Liver (tissue), 7 donors: ENCODE measurements at regions not wholly inside any gene's neighbourhood (a gene's known extent, or its start where the extent isn't known, plus 50 kb on each side); places are given as distances from the start of the nearest gene placed in this dataset.

Experiments used
- DNase-seq: peaks from one replicate; pipeline ENCODE4 v3.0.0-alpha.2; 2017; ENCODE audit warnings: low spot score
- H3K27ac ChIP-seq, 2 donors: one replicate each; pipeline ENCODE4 v1.7.0; 2013; ENCODE audit warnings: inconsistent platforms in 2 of 2, low read length in 2 of 2, control low read depth in 1 of 2, low read depth in 1 of 2, mild to moderate bottlenecking in 1 of 2
- H3K27me3 ChIP-seq, 4 donors: one replicate each; pipeline versions ENCODE4 v1.6.1 to v1.7.0; 2013; ENCODE audit warnings: low read length in 3 of 4, inconsistent platforms in 1 of 4, mild to moderate bottlenecking in 1 of 4, moderate library complexity in 1 of 4; ENCODE audit not compliant: control insufficient read depth in 4 of 4, insufficient read depth in 4 of 4
- H3K36me3 ChIP-seq, 4 donors: one replicate each; pipeline versions ENCODE4 v1.6.1 to v1.7.0; 2013; ENCODE audit warnings: low read length in 3 of 4, mild to moderate bottlenecking in 3 of 4, low read depth in 1 of 4, moderate library complexity in 1 of 4; ENCODE audit not compliant: control insufficient read depth in 4 of 4, insufficient read depth in 3 of 4
- H3K4me1 ChIP-seq, 4 donors: one replicate each; pipeline versions ENCODE4 v1.6.1 to v1.7.0; 2013; ENCODE audit warnings: low read length in 3 of 4, mild to moderate bottlenecking in 3 of 4, moderate library complexity in 1 of 4; ENCODE audit not compliant: control insufficient read depth in 4 of 4, insufficient read depth in 4 of 4
- H3K4me3 ChIP-seq, 3 donors: one replicate each; pipeline versions ENCODE4 v1.6.1 to v1.7.0; 2013; ENCODE audit warnings: low read length in 3 of 3, control low read depth in 1 of 3, low read depth in 1 of 3, mild to moderate bottlenecking in 1 of 3
- H3K9ac ChIP-seq, 2 donors: one replicate each; pipeline ENCODE4 v1.7.0; 2013; ENCODE audit warnings: low read length in 2 of 2, mild to moderate bottlenecking in 2 of 2, moderate library complexity in 2 of 2, control low read depth in 1 of 2, low read depth in 1 of 2
- H3K9me3 ChIP-seq, 4 donors: one replicate each; pipeline versions ENCODE4 v1.6.1 to v1.7.0; 2013; ENCODE audit warnings: low read length in 3 of 4; ENCODE audit not compliant: control insufficient read depth in 4 of 4
- ATF3 ChIP-seq: IDR thresholded peaks from 2 replicates; pipeline ENCODE4 v1.6.1; 2016; ENCODE audit warnings: antibody characterized with exemption
- CTCF ChIP-seq: fragments of 150-350 bp; IDR thresholded peaks from 2 replicates; pipeline ENCODE4 v1.5.1; 2017; ENCODE audit warnings: improper control_type of control experiment, low read depth, low read length; ENCODE audit not compliant: missing input control
- EGR1 ChIP-seq, 2 donors: IDR thresholded peaks; 2 replicates each; pipeline ENCODE4 v1.6.1; 2016 to 2018; ENCODE audit warnings: antibody characterized with exemption in 2 of 2, low read depth in 2 of 2
- FOXA1 ChIP-seq: IDR thresholded peaks from 2 replicates; pipeline ENCODE4 v1.6.1; 2016; ENCODE audit warnings: antibody characterized with exemption
- FOXA2 ChIP-seq: IDR thresholded peaks from 2 replicates; pipeline ENCODE4 v1.6.1; 2016; ENCODE audit warnings: antibody characterized with exemption
- GABPA ChIP-seq, 2 donors: IDR thresholded peaks in 1 of 2; conservative IDR thresholded peaks in 1 of 2; 2 replicates each; pipeline ENCODE4 v1.6.1; 2016; ENCODE audit warnings: antibody characterized with exemption in 2 of 2, mild to moderate bottlenecking in 1 of 2, moderate library complexity in 1 of 2
- HNF4G ChIP-seq: IDR thresholded peaks from 2 replicates; pipeline ENCODE4 v1.6.1; 2016; ENCODE audit warnings: antibody characterized with exemption
- JUND ChIP-seq, 2 donors: IDR thresholded peaks; 2 replicates each; pipeline ENCODE4 v1.6.1; 2016; ENCODE audit warnings: antibody characterized with exemption in 2 of 2
- MAX ChIP-seq: IDR thresholded peaks from 2 replicates; pipeline ENCODE4 v1.6.1; 2016; ENCODE audit warnings: antibody characterized with exemption
- NR2F2 ChIP-seq: IDR thresholded peaks from 2 replicates; pipeline ENCODE4 v1.6.1; 2016; ENCODE audit warnings: antibody characterized with exemption
- RAD21 ChIP-seq, 2 donors: IDR thresholded peaks; 2 replicates each; pipeline ENCODE4 v1.6.1; 2016; ENCODE audit warnings: antibody characterized with exemption in 2 of 2, mild to moderate bottlenecking in 2 of 2
- REST ChIP-seq: IDR thresholded peaks from 2 replicates; pipeline ENCODE4 v1.6.1; 2016; ENCODE audit warnings: antibody characterized with exemption, mild to moderate bottlenecking
- SP1 ChIP-seq: IDR thresholded peaks from 2 replicates; pipeline ENCODE4 v1.6.1; 2018; ENCODE audit warnings: antibody characterized with exemption, mild to moderate bottlenecking
- TAF1 ChIP-seq: conservative IDR thresholded peaks from 2 replicates; pipeline ENCODE4 v1.6.1; 2016; ENCODE audit warnings: antibody characterized with exemption, mild to moderate bottlenecking
- YY1 ChIP-seq: IDR thresholded peaks from 2 replicates; pipeline ENCODE4 v1.6.1; 2016; ENCODE audit warnings: antibody characterized with exemption, mild to moderate bottlenecking
- ZBTB33 ChIP-seq: IDR thresholded peaks from 2 replicates; pipeline ENCODE4 v1.6.1; 2016; ENCODE audit warnings: antibody characterized with exemption
- donor health status: healthy.
- donor health status: healthy.
- donor health status: healthy.
- donor health status: healthy.

GRCh38 chr9:96177005-96177718, 124.8 kb downstream of the HSD17B3 start (continued):
- no peak for TF ChIP-seq MAX
- TF ChIP-seq HNF4G: no peak
- no peak for TF ChIP-seq NR2F2
- TF ChIP-seq EGR1 (IDR thresholded peaks at IDR 0.05; ENCODE audit: low read depth in 2 of 2): no peak
- no peak for TF ChIP-seq FOXA2
- no peak for TF ChIP-seq RAD21 (IDR thresholded peaks at IDR 0.05)
- no peak for TF ChIP-seq ATF3
- TF ChIP-seq YY1: no peak
- no peak for TF ChIP-seq JUND (IDR thresholded peaks at IDR 0.05)

- H3K9me3 ChIP-seq: no peaks in the 10 kb centered on the region
- no peak overlapping the region for H3K27ac ChIP-seq
- H3K4me3 ChIP-seq: no peak overlapping the region
- no peaks in the 10 kb centered on the region for H3K36me3 ChIP-seq
- peaks cover 0 to 3% (median 0%) of the 10 kb centered on the region in 4 donors for H3K4me1 ChIP-seq
- no peak for DNase-seq
- no peak overlapping the region for H3K9ac ChIP-seq
- peaks cover 0 to 3% (median 1%) of the 10 kb centered on the region in 4 donors for H3K27me3 ChIP-seq
- no peak for TF ChIP-seq ZBTB33
- no peak for TF ChIP-seq YY1
- TF ChIP-seq FOXA1: no peak
- TF ChIP-seq FOXA2: no peak
- no peak for TF ChIP-seq SP1
- no peak for TF ChIP-seq ATF3
- TF ChIP-seq CTCF: no peak
- TF ChIP-seq EGR1 (IDR thresholded peaks at IDR 0.05; ENCODE audit: low read depth in 2 of 2): no peak
- TF ChIP-seq GABPA (IDR thresholded peaks at IDR 0.05 in 1 of 2, conservative IDR thresholded peaks at IDR 0.05 in 1 of 2): no peak
- TF ChIP-seq JUND (IDR thresholded peaks at IDR 0.05): no peak
- no peak for TF ChIP-seq REST
- no peak for TF ChIP-seq HNF4G
- TF ChIP-seq MAX: no peak
- no peak for TF ChIP-seq TAF1
- no peak for TF ChIP-seq NR2F2
These were observed 126.2 kb downstream of the HSD17B3 start for GRCh38 chr9:96175796-96176195.
